Fibroblast of peridontal ligament (primary cell): ENCODE measurements at regions not wholly inside any gene's neighbourhood (a gene's known extent, or its start where the extent isn't known, plus 50 kb on each side); places are given as distances from the start of the nearest gene placed in this dataset.
"Not testable (repeated sequence)": the region's sequence is repeated elsewhere in the genome, so short reads cannot be mapped to it uniquely, and the experiment has no call there.

Experiments
- DNase-seq: peaks from one replicate; pipeline ENCODE4 v3.0.0-alpha.2; 2010; ENCODE audit errors: extremely low read depth

GRCh38 chr5:143634689-143635088 lies 177.3 kb upstream of the HMHB1 start:
- DNase-seq: no peak

- DNase-seq: peak; percentile 58
Measured at GRCh38 chr5:143629871-143630659, 181.9 kb upstream of the HMHB1 start.

- not testable (repeated sequence) for DNase-seq
Measured at GRCh38 chr5:143625048-143625447, 186.9 kb upstream of the HMHB1 start.

GRCh38 chr5:143624465-143624864 lies 187.5 kb upstream of the HMHB1 start:
- DNase-seq: no peak

- no peak for DNase-seq
Measured at GRCh38 chr5:143619040-143619439, 192.9 kb upstream of the HMHB1 start.

GRCh38 chr5:143618141-143618540 lies 193.8 kb upstream of the HMHB1 start:
- DNase-seq: no peak

- DNase-seq: no peak
Measured at GRCh38 chr5:143614831-143615230, 197.1 kb upstream of the HMHB1 start.

- DNase-seq: no peak
Measured at GRCh38 chr5:143613329-143613728, 198.6 kb upstream of the HMHB1 start.

GRCh38 chr5:143610946-143611345 lies 201.0 kb upstream of the HMHB1 start:
- no peak for DNase-seq

- no peak for DNase-seq
Measured at GRCh38 chr5:143606043-143606752, 202.7 kb upstream of the NR3C1 start.

GRCh38 chr5:143605403-143606005 lies 202.0 kb upstream of the NR3C1 start:
- peak; percentile 26 for DNase-seq

- no peak for DNase-seq
Measured at GRCh38 chr5:143601917-143602333, 198.4 kb upstream of the NR3C1 start.

GRCh38 chr5:143601357-143601756 lies 197.9 kb upstream of the NR3C1 start:
- no peak for DNase-seq

GRCh38 chr5:143600396-143601075 lies 197.1 kb upstream of the NR3C1 start:
- DNase-seq: peak; percentile 51

GRCh38 chr5:143599474-143599873 lies 196.0 kb upstream of the NR3C1 start:
- DNase-seq: no peak

GRCh38 chr5:143596824-143597223 lies 193.3 kb upstream of the NR3C1 start:
- no peak for DNase-seq

- peak; percentile 28 for DNase-seq
Measured at GRCh38 chr5:143594902-143595818, 191.7 kb upstream of the NR3C1 start.

GRCh38 chr5:143593723-143594122 lies 190.2 kb upstream of the NR3C1 start:
- DNase-seq: no peak

GRCh38 chr5:143592648-143593047 lies 189.2 kb upstream of the NR3C1 start:
- no peak for DNase-seq

- DNase-seq: no peak
Measured at GRCh38 chr5:143588933-143589662, 185.6 kb upstream of the NR3C1 start.
